ENCODE measurements at regions not wholly inside any gene's neighbourhood (a gene's known extent, or its start where the extent isn't known, plus 50 kb on each side); places are given as distances from the start of the nearest gene placed in this dataset.
"Not testable (repeated sequence)": the region's sequence is repeated elsewhere in the genome, so short reads cannot be mapped to it uniquely, and the experiment has no call there.

DNA sequence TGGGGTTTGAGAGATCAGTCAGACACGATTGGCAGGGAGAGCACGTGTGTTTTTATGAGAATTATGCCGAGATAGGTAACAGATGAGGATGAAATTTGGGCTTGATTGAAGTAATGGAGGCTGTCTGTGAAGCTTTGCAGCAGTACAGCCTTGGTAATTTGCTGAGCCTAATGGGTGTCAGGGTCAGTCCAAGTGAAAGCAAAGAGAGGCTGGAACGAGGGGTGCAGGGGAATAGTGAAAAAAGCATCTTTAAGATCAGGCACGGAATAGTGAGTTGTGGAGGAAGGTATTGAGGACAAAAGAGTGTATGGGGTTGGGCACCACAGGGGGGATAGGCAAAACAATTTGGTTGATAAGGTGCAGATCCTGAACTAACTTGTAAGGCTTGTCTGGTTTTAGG lies 116.4 kb downstream of the TLR5 start:
- intact Hi-C loops (cut with DNase I; ENCODE audit: low total_unique reads); H3K4me1 ChIP-seq; H3K36me3 ChIP-seq (ENCODE audit: low read depth, missing control alignments); H3K4me3 ChIP-seq; DNase-seq; H3K27me3 ChIP-seq; H3K9me3 ChIP-seq; H3K27ac ChIP-seq: not testable (repeated sequence)
- WGBS, 2 donors, result 86 to 89% methylated on average over 5 of the region's 5 CpGs

DNA sequence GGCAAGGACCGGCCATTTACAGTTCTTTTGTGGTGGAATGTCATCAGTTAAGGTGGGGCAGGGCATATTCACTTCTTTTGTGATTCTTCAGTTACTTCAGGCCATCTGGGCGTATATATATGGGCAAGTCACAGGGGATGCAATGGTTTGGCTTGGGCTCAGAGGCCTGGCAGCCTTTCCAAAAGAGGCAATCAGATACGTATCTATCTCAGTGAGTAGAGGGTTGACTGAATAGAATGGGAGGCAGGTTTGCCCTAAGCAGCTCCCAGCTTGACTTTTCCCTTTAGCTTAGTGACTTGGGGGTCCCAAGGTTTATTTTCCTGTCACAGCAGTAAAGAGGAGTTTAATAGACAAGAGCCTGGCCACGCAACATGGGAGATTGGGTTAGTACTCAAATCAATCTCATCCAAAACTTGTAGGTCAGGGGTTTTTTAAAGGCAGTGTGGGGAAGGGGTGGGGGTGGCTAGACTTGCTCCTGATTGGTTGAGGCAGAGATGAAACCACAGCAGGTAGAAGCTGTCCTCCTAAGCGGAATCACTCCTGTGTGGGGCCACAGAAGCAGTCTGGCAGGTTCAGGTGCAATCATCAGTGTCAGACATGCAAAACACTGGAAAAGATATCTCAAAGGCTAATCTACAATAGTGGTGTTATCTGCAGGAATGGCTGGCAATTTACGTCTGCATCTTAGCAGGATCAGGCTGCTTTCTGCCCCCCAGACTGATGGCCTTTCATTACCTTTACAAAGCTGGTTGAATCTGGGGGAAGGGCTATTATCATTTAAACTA lies 112.9 kb downstream of the TLR5 start:
- no peak for TF ChIP-seq POLR2A (IDR thresholded peaks at IDR 0.05)
- WGBS, 2 donors, result 88 to 91% methylated on average over 6 of the region's 6 CpGs
- no peak for DNase-seq

GRCh38 chr1:223030871-223031400 lies 112.1 kb downstream of the TLR5 start:
- Histone ChIP-seq H3K4me3 (no peak overlapping the region), H3K27me3 (no peaks in the 10 kb centered on the region), H3K4me1 (no peaks in the 10 kb centered on the region), H3K9me3 (no peaks in the 10 kb centered on the region), H3K27ac (no peak overlapping the region), H3K36me3 (ENCODE audit: low read depth, missing control alignments) (no peaks in the 10 kb centered on the region)
- DNase-seq, result no peak
- 86 to 89% methylated on average over 8 of the region's 8 CpGs for WGBS, 2 donors
- TF ChIP-seq POLR2A (IDR thresholded peaks at IDR 0.05), result no peak
- TF ChIP-seq, protein P1, sequence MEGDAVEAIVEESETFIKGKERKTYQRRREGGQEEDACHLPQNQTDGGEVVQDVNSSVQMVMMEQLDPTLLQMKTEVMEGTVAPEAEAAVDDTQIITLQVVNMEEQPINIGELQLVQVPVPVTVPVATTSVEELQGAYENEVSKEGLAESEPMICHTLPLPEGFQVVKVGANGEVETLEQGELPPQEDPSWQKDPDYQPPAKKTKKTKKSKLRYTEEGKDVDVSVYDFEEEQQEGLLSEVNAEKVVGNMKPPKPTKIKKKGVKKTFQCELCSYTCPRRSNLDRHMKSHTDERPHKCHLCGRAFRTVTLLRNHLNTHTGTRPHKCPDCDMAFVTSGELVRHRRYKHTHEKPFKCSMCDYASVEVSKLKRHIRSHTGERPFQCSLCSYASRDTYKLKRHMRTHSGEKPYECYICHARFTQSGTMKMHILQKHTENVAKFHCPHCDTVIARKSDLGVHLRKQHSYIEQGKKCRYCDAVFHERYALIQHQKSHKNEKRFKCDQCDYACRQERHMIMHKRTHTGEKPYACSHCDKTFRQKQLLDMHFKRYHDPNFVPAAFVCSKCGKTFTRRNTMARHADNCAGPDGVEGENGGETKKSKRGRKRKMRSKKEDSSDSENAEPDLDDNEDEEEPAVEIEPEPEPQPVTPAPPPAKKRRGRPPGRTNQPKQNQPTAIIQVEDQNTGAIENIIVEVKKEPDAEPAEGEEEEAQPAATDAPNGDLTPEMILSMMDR (IDR thresholded peaks at IDR 0.05), result no peak
- intact Hi-C loops (cut with DNase I; ENCODE audit: low total_unique reads), result no loop called here

More for the DNA sequence above, 112.9 kb downstream of the TLR5 start:
- no peak overlapping the region for H3K27ac ChIP-seq
- no peaks in the 10 kb centered on the region for H3K9me3 ChIP-seq
- no peak overlapping the region for H3K4me3 ChIP-seq
- H3K4me1 ChIP-seq, result no peaks in the 10 kb centered on the region
- no peaks in the 10 kb centered on the region for H3K36me3 ChIP-seq (ENCODE audit: low read depth, missing control alignments)
- H3K27me3 ChIP-seq, result no peaks in the 10 kb centered on the region
- intact Hi-C loops (cut with DNase I; ENCODE audit: low total_unique reads), result no loop called here

- WGBS, 2 donors, result 77 to 86% methylated on average over 6 to 11 of the region's 11 CpGs
- no peaks in the 10 kb centered on the region for H3K36me3 ChIP-seq (ENCODE audit: low read depth, missing control alignments)
- peak; percentile 16 for DNase-seq
- no peaks in the 10 kb centered on the region for H3K4me1 ChIP-seq
- H3K27me3 ChIP-seq, result no peaks in the 10 kb centered on the region
- H3K4me3 ChIP-seq, result no peak overlapping the region
- H3K9me3 ChIP-seq, result no peaks in the 10 kb centered on the region
- intact Hi-C loops (cut with DNase I; ENCODE audit: low total_unique reads), result no loop called here
- TF ChIP-seq POLR2A (IDR thresholded peaks at IDR 0.05), result no peak
- TF ChIP-seq, protein P1 (IDR thresholded peaks at IDR 0.05), result no peak
- H3K27ac ChIP-seq, result no peak overlapping the region
Measured at GRCh38 chr1:223031733-223032601, 111.1 kb downstream of the TLR5 start.

- H3K27me3 ChIP-seq, result no peaks in the 10 kb centered on the region
- H3K27ac ChIP-seq, result no peak overlapping the region
- no peaks in the 10 kb centered on the region for H3K4me1 ChIP-seq
- H3K36me3 ChIP-seq (ENCODE audit: low read depth, missing control alignments), result no peaks in the 10 kb centered on the region
- WGBS, 2 donors, result 89 to 95% methylated on average over 3 of the region's 3 CpGs
- no peak for TF ChIP-seq POLR2A (IDR thresholded peaks at IDR 0.05)
- TF ChIP-seq, protein P1 (IDR thresholded peaks at IDR 0.05), result no peak
- H3K9me3 ChIP-seq, result no peaks in the 10 kb centered on the region
- intact Hi-C loops (cut with DNase I; ENCODE audit: low total_unique reads), result no loop called here
- no peak for DNase-seq
- no peak overlapping the region for H3K4me3 ChIP-seq
Measured at GRCh38 chr1:223033658-223034057, 109.4 kb downstream of the TLR5 start.

Measured in testis (tissue), 2 donors.